ENCODE measurements at regions not wholly inside any gene's neighbourhood (a gene's known extent, or its start where the extent isn't known, plus 50 kb on each side); places are given as distances from the start of the nearest gene placed in this dataset.

- Histone ChIP-seq H3K9ac (ENCODE audit: low read length in 2 of 2) (no peak overlapping the region), H3K27ac (ENCODE audit: low read length) (no peak overlapping the region), H3K4me3 (ENCODE audit: low read length in 2 of 2) (no peak overlapping the region), H3K36me3 (ENCODE audit: control insufficient read depth in 2 of 2, insufficient read depth in 2 of 2, low read length in 2 of 2) (no peaks in the 10 kb centered on the region), H3K27me3 (ENCODE audit: control insufficient read depth in 1 of 2, insufficient read depth in 2 of 2, low read length in 2 of 2) (no peaks in the 10 kb centered on the region), H3K4me1 (ENCODE audit: control insufficient read depth, insufficient read depth, low read length) (no peaks in the 10 kb centered on the region), H3K9me3 (ENCODE audit: control insufficient read depth in 2 of 2, low read length in 2 of 2) (no peaks in the 10 kb centered on the region)
These were observed 99.6 kb downstream of the LIG4 start for GRCh38 chr13:108115738-108116137.

- no peaks in the 10 kb centered on the region for H3K4me1 ChIP-seq (ENCODE audit: control insufficient read depth, insufficient read depth, low read length)
- H3K27ac ChIP-seq (ENCODE audit: low read length) = no peak overlapping the region
- no peak overlapping the region for H3K4me3 ChIP-seq (ENCODE audit: low read length in 2 of 2)
- no peaks in the 10 kb centered on the region for H3K36me3 ChIP-seq (ENCODE audit: control insufficient read depth in 2 of 2, insufficient read depth in 2 of 2, low read length in 2 of 2)
- H3K27me3 ChIP-seq (ENCODE audit: control insufficient read depth in 1 of 2, insufficient read depth in 2 of 2, low read length in 2 of 2) = no peaks in the 10 kb centered on the region
- no peak overlapping the region for H3K9ac ChIP-seq (ENCODE audit: low read length in 2 of 2)
- H3K9me3 ChIP-seq (ENCODE audit: control insufficient read depth in 2 of 2, low read length in 2 of 2) = no peaks in the 10 kb centered on the region
These were observed 101.9 kb downstream of the LIG4 start for GRCh38 chr13:108113407-108113806.

GRCh38 chr13:108104736-108105135, 110.6 kb downstream of the LIG4 start:
- no peak overlapping the region for H3K4me3 ChIP-seq (ENCODE audit: low read length in 2 of 2)
- H3K9me3 ChIP-seq (ENCODE audit: control insufficient read depth in 2 of 2, low read length in 2 of 2) = no peaks in the 10 kb centered on the region
- H3K9ac ChIP-seq (ENCODE audit: low read length in 2 of 2) = no peak overlapping the region
- H3K4me1 ChIP-seq (ENCODE audit: control insufficient read depth, insufficient read depth, low read length) = no peaks in the 10 kb centered on the region
- H3K27me3 ChIP-seq (ENCODE audit: control insufficient read depth in 1 of 2, insufficient read depth in 2 of 2, low read length in 2 of 2) = no peaks in the 10 kb centered on the region
- H3K36me3 ChIP-seq (ENCODE audit: control insufficient read depth in 2 of 2, insufficient read depth in 2 of 2, low read length in 2 of 2) = no peaks in the 10 kb centered on the region
- H3K27ac ChIP-seq (ENCODE audit: low read length) = no peak overlapping the region

- H3K27me3 ChIP-seq (ENCODE audit: control insufficient read depth in 1 of 2, insufficient read depth in 2 of 2, low read length in 2 of 2) = no peaks in the 10 kb centered on the region
These were observed 112.6 kb downstream of the LIG4 start for GRCh38 chr13:108102771-108103170.

DNA sequence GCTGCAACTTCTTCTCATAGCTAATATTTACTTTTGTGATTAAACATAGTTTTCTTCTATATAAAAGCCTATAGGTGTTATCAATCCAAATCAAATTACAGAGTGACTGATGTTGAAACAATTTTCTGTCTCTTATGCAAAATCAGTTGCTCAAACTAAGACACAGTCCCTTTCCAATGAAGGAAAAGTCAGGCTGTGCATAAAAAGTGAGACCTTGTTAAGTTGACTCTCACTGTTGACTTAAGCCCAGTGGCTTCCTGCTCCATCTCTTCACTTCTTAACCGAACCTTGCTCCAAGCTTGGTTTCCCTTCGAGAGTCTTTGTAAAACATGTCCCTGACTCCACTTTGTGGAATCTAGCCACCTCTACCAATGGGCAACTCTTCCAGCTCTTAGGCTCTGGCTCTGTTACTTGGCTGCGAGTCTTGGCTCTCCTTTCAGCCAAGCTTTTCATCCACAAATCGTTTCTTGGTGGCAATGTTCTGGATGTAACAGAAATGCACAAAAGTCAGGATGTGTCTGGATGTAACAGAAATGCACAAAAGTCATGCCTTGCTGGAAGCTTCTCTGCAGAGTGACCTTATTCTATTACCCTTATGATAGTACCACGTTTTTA, 118.9 kb downstream of the LIG4 start:
- Histone ChIP-seq H3K9me3 (ENCODE audit: control insufficient read depth in 2 of 2, low read length in 2 of 2) (no peaks in the 10 kb centered on the region), H3K36me3 (ENCODE audit: control insufficient read depth in 2 of 2, insufficient read depth in 2 of 2, low read length in 2 of 2) (no peaks in the 10 kb centered on the region), H3K4me1 (ENCODE audit: control insufficient read depth, insufficient read depth, low read length) (no peaks in the 10 kb centered on the region), H3K27ac (ENCODE audit: low read length) (no peak overlapping the region), H3K4me3 (ENCODE audit: low read length in 2 of 2) (no peak overlapping the region), H3K9ac (ENCODE audit: low read length in 2 of 2) (no peak overlapping the region), H3K27me3 (ENCODE audit: control insufficient read depth in 1 of 2, insufficient read depth in 2 of 2, low read length in 2 of 2) (no peaks in the 10 kb centered on the region)

More at GRCh38 chr13:108102771-108103170, 112.6 kb downstream of the LIG4 start:
- Histone ChIP-seq H3K9ac (ENCODE audit: low read length in 2 of 2) (no peak overlapping the region), H3K27ac (ENCODE audit: low read length) (no peak overlapping the region), H3K4me1 (ENCODE audit: control insufficient read depth, insufficient read depth, low read length) (no peaks in the 10 kb centered on the region), H3K36me3 (ENCODE audit: control insufficient read depth in 2 of 2, insufficient read depth in 2 of 2, low read length in 2 of 2) (no peaks in the 10 kb centered on the region), H3K9me3 (ENCODE audit: control insufficient read depth in 2 of 2, low read length in 2 of 2) (no peaks in the 10 kb centered on the region), H3K4me3 (ENCODE audit: low read length in 2 of 2) (no peak overlapping the region)

DNA sequence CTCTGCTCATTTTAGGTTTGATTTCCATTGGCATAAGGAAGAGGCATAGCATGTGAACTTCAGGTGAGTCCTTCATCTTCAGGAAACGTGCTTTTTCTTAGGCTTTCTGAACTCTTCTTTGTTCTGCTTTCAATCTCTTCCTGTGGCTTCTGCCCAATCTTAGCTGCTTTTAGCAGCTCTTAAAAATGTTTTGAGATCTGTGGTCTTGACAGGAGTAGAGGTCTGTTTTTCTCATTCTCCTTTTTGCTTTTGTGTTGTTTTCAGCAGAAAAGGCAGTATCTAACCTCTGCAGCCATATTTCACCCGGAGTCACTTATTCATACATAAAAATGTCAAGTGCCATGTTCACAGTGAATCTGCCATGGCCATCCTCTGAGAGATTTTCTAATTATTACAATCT, 120.3 kb downstream of the LIG4 start:
- no peaks in the 10 kb centered on the region for H3K27me3 ChIP-seq (ENCODE audit: control insufficient read depth in 1 of 2, insufficient read depth in 2 of 2, low read length in 2 of 2)
- H3K27ac ChIP-seq (ENCODE audit: low read length) = no peak overlapping the region
- H3K4me1 ChIP-seq (ENCODE audit: control insufficient read depth, insufficient read depth, low read length) = no peaks in the 10 kb centered on the region
- no peaks in the 10 kb centered on the region for H3K36me3 ChIP-seq (ENCODE audit: control insufficient read depth in 2 of 2, insufficient read depth in 2 of 2, low read length in 2 of 2)
- no peak overlapping the region for H3K4me3 ChIP-seq (ENCODE audit: low read length in 2 of 2)
- H3K9me3 ChIP-seq (ENCODE audit: control insufficient read depth in 2 of 2, low read length in 2 of 2) = no peaks in the 10 kb centered on the region
- H3K9ac ChIP-seq (ENCODE audit: low read length in 2 of 2) = no peak overlapping the region

- H3K36me3 ChIP-seq (ENCODE audit: control insufficient read depth in 2 of 2, insufficient read depth in 2 of 2, low read length in 2 of 2) = no peaks in the 10 kb centered on the region
- H3K4me3 ChIP-seq (ENCODE audit: low read length in 2 of 2) = no peak overlapping the region
- no peaks in the 10 kb centered on the region for H3K9me3 ChIP-seq (ENCODE audit: control insufficient read depth in 2 of 2, low read length in 2 of 2)
- no peaks in the 10 kb centered on the region for H3K27me3 ChIP-seq (ENCODE audit: control insufficient read depth in 1 of 2, insufficient read depth in 2 of 2, low read length in 2 of 2)
- H3K27ac ChIP-seq (ENCODE audit: low read length) = no peak overlapping the region
- H3K9ac ChIP-seq (ENCODE audit: low read length in 2 of 2) = no peak overlapping the region
- no peaks in the 10 kb centered on the region for H3K4me1 ChIP-seq (ENCODE audit: control insufficient read depth, insufficient read depth, low read length)
These were observed 121.7 kb downstream of the LIG4 start for GRCh38 chr13:108093616-108094015.

- Histone ChIP-seq H3K9ac (ENCODE audit: low read length in 2 of 2) (no peak overlapping the region), H3K27ac (ENCODE audit: low read length) (no peak overlapping the region), H3K4me1 (ENCODE audit: control insufficient read depth, insufficient read depth, low read length) (no peaks in the 10 kb centered on the region), H3K36me3 (ENCODE audit: control insufficient read depth in 2 of 2, insufficient read depth in 2 of 2, low read length in 2 of 2) (no peaks in the 10 kb centered on the region), H3K27me3 (ENCODE audit: control insufficient read depth in 1 of 2, insufficient read depth in 2 of 2, low read length in 2 of 2) (no peaks in the 10 kb centered on the region), H3K9me3 (ENCODE audit: control insufficient read depth in 2 of 2, low read length in 2 of 2) (no peaks in the 10 kb centered on the region), H3K4me3 (ENCODE audit: low read length in 2 of 2) (no peak overlapping the region)
These were observed 127.5 kb downstream of the LIG4 start for GRCh38 chr13:108087810-108088209.

GRCh38 chr13:108086678-108087077, 128.7 kb downstream of the LIG4 start:
- no peaks in the 10 kb centered on the region for H3K27me3 ChIP-seq (ENCODE audit: control insufficient read depth in 1 of 2, insufficient read depth in 2 of 2, low read length in 2 of 2)
- H3K9ac ChIP-seq (ENCODE audit: low read length in 2 of 2) = no peak overlapping the region
- no peaks in the 10 kb centered on the region for H3K36me3 ChIP-seq (ENCODE audit: control insufficient read depth in 2 of 2, insufficient read depth in 2 of 2, low read length in 2 of 2)
- no peaks in the 10 kb centered on the region for H3K4me1 ChIP-seq (ENCODE audit: control insufficient read depth, insufficient read depth, low read length)
- no peaks in the 10 kb centered on the region for H3K9me3 ChIP-seq (ENCODE audit: control insufficient read depth in 2 of 2, low read length in 2 of 2)
- H3K27ac ChIP-seq (ENCODE audit: low read length) = no peak overlapping the region
- H3K4me3 ChIP-seq (ENCODE audit: low read length in 2 of 2) = no peak overlapping the region

DNA sequence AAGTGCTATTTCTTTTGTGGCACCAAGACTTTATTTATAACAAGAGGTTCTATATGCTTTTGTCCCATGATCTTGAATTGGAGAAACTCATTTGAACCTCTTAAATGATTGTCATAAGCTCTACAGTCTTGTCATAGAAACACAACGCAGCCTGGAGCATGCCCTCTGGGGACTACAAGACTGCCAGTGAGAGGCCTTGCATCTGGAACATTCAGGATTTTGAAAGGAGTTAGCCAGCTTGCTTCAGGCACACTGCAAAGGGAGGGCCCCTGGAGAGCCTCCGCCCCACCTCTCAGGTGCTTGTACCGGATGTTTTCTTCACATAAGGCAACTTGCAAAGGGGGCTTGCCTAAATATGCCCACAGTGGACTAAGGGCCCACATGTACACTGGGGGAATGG, 130.5 kb downstream of the LIG4 start:
- Histone ChIP-seq H3K9ac (ENCODE audit: low read length in 2 of 2) (no peak overlapping the region), H3K4me3 (ENCODE audit: low read length in 2 of 2) (no peak overlapping the region), H3K9me3 (ENCODE audit: control insufficient read depth in 2 of 2, low read length in 2 of 2) (no peaks in the 10 kb centered on the region), H3K27ac (ENCODE audit: low read length) (no peak overlapping the region), H3K4me1 (ENCODE audit: control insufficient read depth, insufficient read depth, low read length) (no peaks in the 10 kb centered on the region), H3K27me3 (ENCODE audit: control insufficient read depth in 1 of 2, insufficient read depth in 2 of 2, low read length in 2 of 2) (no peaks in the 10 kb centered on the region), H3K36me3 (ENCODE audit: control insufficient read depth in 2 of 2, insufficient read depth in 2 of 2, low read length in 2 of 2) (no peaks in the 10 kb centered on the region)

DNA sequence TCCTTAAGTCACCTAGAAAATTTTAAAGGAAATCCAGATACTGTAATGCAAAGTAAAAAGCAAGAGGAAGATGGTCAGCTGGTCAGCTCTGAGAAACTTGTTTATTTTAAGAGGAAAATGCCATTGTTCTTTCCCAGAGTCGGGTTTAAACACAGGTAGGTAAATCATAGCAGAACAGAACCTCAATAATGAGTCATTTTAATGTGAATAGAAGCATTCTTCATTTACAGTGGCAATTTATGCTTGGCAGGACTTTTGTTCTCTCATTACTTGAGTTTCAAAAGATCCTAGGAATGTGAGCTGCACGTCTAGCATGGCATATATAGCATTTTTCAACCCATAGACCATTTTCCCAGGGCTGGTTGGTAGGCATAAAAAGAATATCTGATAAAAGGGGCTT, 132.3 kb downstream of the LIG4 start:
- no peak overlapping the region for H3K4me3 ChIP-seq (ENCODE audit: low read length in 2 of 2)
- no peak overlapping the region for H3K27ac ChIP-seq (ENCODE audit: low read length)
- H3K4me1 ChIP-seq (ENCODE audit: control insufficient read depth, insufficient read depth, low read length) = no peaks in the 10 kb centered on the region
- H3K9me3 ChIP-seq (ENCODE audit: control insufficient read depth in 2 of 2, low read length in 2 of 2) = no peaks in the 10 kb centered on the region
- no peaks in the 10 kb centered on the region for H3K27me3 ChIP-seq (ENCODE audit: control insufficient read depth in 1 of 2, insufficient read depth in 2 of 2, low read length in 2 of 2)
- H3K36me3 ChIP-seq (ENCODE audit: control insufficient read depth in 2 of 2, insufficient read depth in 2 of 2, low read length in 2 of 2) = no peaks in the 10 kb centered on the region
- H3K9ac ChIP-seq (ENCODE audit: low read length in 2 of 2) = no peak overlapping the region
